K562 (cell line): ENCODE measurements at regions not wholly inside any gene's neighbourhood (a gene's known extent, or its start where the extent isn't known, plus 50 kb on each side); places are given as distances from the start of the nearest gene placed in this dataset.

Experiments
- C11orf30 ChIP-seq: fragments of 450-650 bp; IDR thresholded peaks from 2 replicates; pipeline ENCODE4 v1.6.1; 2016; ENCODE audit warnings: low read depth, mild to moderate bottlenecking
- MAFF ChIP-seq: IDR thresholded peaks from 2 replicates; pipeline ENCODE4 v1.6.1; 2012; ENCODE audit warnings: low read length, improper control_type of control experiment
- MAFG ChIP-seq: fragments of 450-650 bp; conservative IDR thresholded peaks from 2 replicates; pipeline ENCODE4 v1.6.1; 2016; ENCODE audit warnings: missing genetic modification characterization, missing compliant biosample characterization
- MAFK ChIP-seq: IDR thresholded peaks from 2 replicates; pipeline ENCODE4 v1.6.1; 2011; ENCODE audit warnings: low read length, improper control_type of control experiment
- NFE2L1 ChIP-seq: fragments of 450-650 bp; IDR thresholded peaks from 2 replicates; pipeline ENCODE4 v1.6.1; 2016; ENCODE audit warnings: missing genetic modification characterization, low read depth, mild to moderate bottlenecking, missing compliant biosample characterization, moderate library complexity, borderline replicate concordance
- RBM14 ChIP-seq: fragments of 200-400 bp; formaldehyde crosslinking; IDR thresholded peaks from 2 replicates; pipeline ENCODE4 v1.6.1; 2018; ENCODE audit warnings: low read depth, mild to moderate bottlenecking, low read length, moderate library complexity, borderline replicate concordance; ENCODE audit not compliant: insufficient read depth
- ZBTB40 ChIP-seq, 2 experiments: fragments of 450-650 bp in 1 of 2; sonication (generic) in 1 of 2; formaldehyde crosslinking in 1 of 2; IDR thresholded peaks; 2 replicates each; pipeline versions ENCODE4 v1.7.1 to v1.9.0; 2016 to 2022; ENCODE audit warnings: inconsistent platforms in 1 of 2, mild to moderate bottlenecking in 1 of 2, missing genetic modification reagents in 1 of 2
- ZNF316 ChIP-seq: fragments of 450-650 bp; IDR thresholded peaks from 2 replicates; pipeline ENCODE4 v1.6.1; 2016
- TF ChIP-seq, protein P1 (sequence below): fragments of 450-650 bp; formaldehyde crosslinking; IDR thresholded peaks from 2 replicates; pipeline ENCODE4 v1.4.0; 2020; ENCODE audit warnings: mild to moderate bottlenecking, mixed read lengths

GRCh38 chr13:63909726-63910375, 2494.2 kb upstream of the PCDH20 start (continued):
- TF ChIP-seq ZBTB40 (IDR thresholded peaks at IDR 0.05), result no peak
- TF ChIP-seq ZBTB40 (CRISPR knock-in tag; IDR thresholded peaks at IDR 0.05), result no peak
- TF ChIP-seq C11orf30, result peak; percentile 26; the same call in 1 of the 2 replicates
- TF ChIP-seq MAFG (tag), result peak; percentile 71; the same call in 1 of the 2 replicates
- peak; percentile 73 for TF ChIP-seq ZNF316
- no peak for TF ChIP-seq RBM14
- peak; percentile 87 for TF ChIP-seq MAFK
- TF ChIP-seq, protein P1, sequence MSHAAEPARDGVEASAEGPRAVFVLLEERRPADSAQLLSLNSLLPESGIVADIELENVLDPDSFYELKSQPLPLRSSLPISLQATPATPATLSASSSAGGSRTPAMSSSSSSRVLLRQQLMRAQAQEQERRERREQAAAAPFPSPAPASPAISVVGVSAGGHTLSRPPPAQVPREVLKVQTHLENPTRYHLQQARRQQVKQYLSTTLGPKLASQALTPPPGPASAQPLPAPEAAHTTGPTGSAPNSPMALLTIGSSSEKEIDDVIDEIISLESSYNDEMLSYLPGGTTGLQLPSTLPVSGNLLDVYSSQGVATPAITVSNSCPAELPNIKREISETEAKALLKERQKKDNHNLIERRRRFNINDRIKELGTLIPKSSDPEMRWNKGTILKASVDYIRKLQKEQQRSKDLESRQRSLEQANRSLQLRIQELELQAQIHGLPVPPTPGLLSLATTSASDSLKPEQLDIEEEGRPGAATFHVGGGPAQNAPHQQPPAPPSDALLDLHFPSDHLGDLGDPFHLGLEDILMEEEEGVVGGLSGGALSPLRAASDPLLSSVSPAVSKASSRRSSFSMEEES (CRISPR knock-in tag), result no peak
- peak; percentile 83 for TF ChIP-seq MAFF
- TF ChIP-seq NFE2L1 (tag), result no peak
